IPS-18a (cell line): ENCODE measurements at regions not wholly inside any gene's neighbourhood (a gene's known extent, or its start where the extent isn't known, plus 50 kb on each side); places are given as distances from the start of the nearest gene placed in this dataset.
"Not testable (repeated sequence)": the region's sequence is repeated elsewhere in the genome, so short reads cannot be mapped to it uniquely, and the experiment has no call there.

Experiments
- H3K27ac ChIP-seq: one replicate; pipeline ENCODE4 v1.5.1; 2013; ENCODE audit warnings: low read length
- H3K27me3 ChIP-seq: one replicate; pipeline ENCODE4 v1.6.1; 2013; ENCODE audit warnings: mild to moderate bottlenecking, low read length; ENCODE audit not compliant: control insufficient read depth, insufficient read depth
- H3K36me3 ChIP-seq: one replicate; pipeline ENCODE4 v1.6.1; 2013; ENCODE audit warnings: low read depth, low read length; ENCODE audit not compliant: control insufficient read depth
- H3K4me1 ChIP-seq: one replicate; pipeline ENCODE4 v1.6.1; 2013; ENCODE audit warnings: low read depth, low read length; ENCODE audit not compliant: control insufficient read depth
- H3K4me3 ChIP-seq: one replicate; pipeline ENCODE4 v1.5.1; 2013; ENCODE audit warnings: low read length
- H3K9ac ChIP-seq: one replicate; pipeline ENCODE4 v1.6.1; 2013; ENCODE audit warnings: mild to moderate bottlenecking, low read length, moderate library complexity
- H3K9me3 ChIP-seq: one replicate; pipeline ENCODE4 v1.6.1; 2013; ENCODE audit warnings: low read depth, low read length; ENCODE audit not compliant: control insufficient read depth

- no peaks in the 10 kb centered on the region for H3K36me3 ChIP-seq
- H3K9me3 ChIP-seq, result no peaks in the 10 kb centered on the region
- H3K4me1 ChIP-seq, result no peaks in the 10 kb centered on the region
- no peak overlapping the region for H3K4me3 ChIP-seq
- no peak overlapping the region for H3K27ac ChIP-seq
- no peaks in the 10 kb centered on the region for H3K27me3 ChIP-seq
- no peak overlapping the region for H3K9ac ChIP-seq
These were observed 567.4 kb downstream of the C6orf118 start for GRCh38 chr6:164741938-164742451.

- not testable (repeated sequence) for H3K36me3 ChIP-seq
These were observed 573.3 kb downstream of the C6orf118 start for GRCh38 chr6:164736090-164736489.

DNA sequence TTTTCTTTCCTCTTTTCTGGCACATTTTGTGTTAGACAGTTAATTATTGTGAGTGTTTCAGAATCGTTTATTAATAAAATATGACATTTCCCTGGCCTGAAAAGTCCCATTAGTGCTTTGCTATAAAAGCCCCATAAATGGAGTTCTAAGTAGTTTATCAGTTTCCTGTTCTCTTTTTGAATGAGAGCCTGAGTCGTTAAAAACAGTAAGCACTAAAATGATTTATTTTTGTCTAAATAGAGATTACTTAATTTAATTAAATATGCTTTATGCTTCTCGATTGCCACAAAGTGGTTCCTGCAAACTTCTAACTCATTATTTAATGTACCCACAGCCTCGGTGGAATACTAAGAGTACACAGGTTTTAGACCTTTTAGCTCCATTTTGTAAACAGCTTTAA, 577.9 kb downstream of the C6orf118 start:
- Histone ChIP-seq H3K4me3 (no peak overlapping the region), H3K27me3 (no peaks in the 10 kb centered on the region), H3K9ac (no peak overlapping the region), H3K9me3 (no peaks in the 10 kb centered on the region), H3K27ac (no peak overlapping the region), H3K4me1 (no peaks in the 10 kb centered on the region), H3K36me3 (no peaks in the 10 kb centered on the region)

More at GRCh38 chr6:164736090-164736489, 573.3 kb downstream of the C6orf118 start:
- not testable (repeated sequence) for H3K4me1 ChIP-seq, H3K27ac ChIP-seq, H3K4me3 ChIP-seq, H3K9me3 ChIP-seq, H3K27me3 ChIP-seq, H3K9ac ChIP-seq

GRCh38 chr6:164721460-164721859, 587.9 kb downstream of the C6orf118 start:
- Histone ChIP-seq H3K9ac (no peak overlapping the region), H3K27ac (no peak overlapping the region), H3K36me3 (no peaks in the 10 kb centered on the region), H3K9me3 (peaks cover 3% of the 10 kb centered on the region), H3K27me3 (no peaks in the 10 kb centered on the region), H3K4me3 (no peak overlapping the region), H3K4me1 (no peaks in the 10 kb centered on the region)

GRCh38 chr6:164700497-164700896, 608.9 kb downstream of the C6orf118 start:
- H3K4me3 ChIP-seq, result no peak overlapping the region
- H3K9ac ChIP-seq, result no peak overlapping the region

DNA sequence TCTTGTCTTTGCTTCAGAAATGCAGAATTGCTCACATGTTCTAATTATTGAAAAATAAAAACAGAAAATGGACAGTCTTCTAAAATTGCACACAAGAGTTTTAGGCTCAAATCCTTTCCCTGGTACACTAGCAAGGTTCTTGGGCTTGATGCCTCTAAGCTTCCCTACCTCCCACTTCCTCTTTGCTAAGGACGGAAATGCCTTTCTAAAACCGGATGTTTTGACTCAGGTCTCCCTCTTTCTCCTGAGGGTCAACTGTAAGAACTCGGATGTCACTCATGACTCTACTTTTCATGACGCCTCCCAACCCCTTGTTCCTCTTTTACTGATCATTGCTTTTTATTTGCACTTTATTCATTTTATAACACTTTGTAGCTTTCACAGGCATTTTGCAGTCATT, 613.5 kb downstream of the C6orf118 start:
- no peak overlapping the region for H3K4me3 ChIP-seq
- H3K9ac ChIP-seq, result no peak overlapping the region
- peaks cover 43% of the 10 kb centered on the region for H3K4me1 ChIP-seq
- no peaks in the 10 kb centered on the region for H3K36me3 ChIP-seq
- no peaks in the 10 kb centered on the region for H3K9me3 ChIP-seq
- no peak overlapping the region for H3K27ac ChIP-seq
- H3K27me3 ChIP-seq, result no peaks in the 10 kb centered on the region

More at GRCh38 chr6:164700497-164700896, 608.9 kb downstream of the C6orf118 start:
- no peaks in the 10 kb centered on the region for H3K9me3 ChIP-seq
- no peak overlapping the region for H3K27ac ChIP-seq
- no peaks in the 10 kb centered on the region for H3K36me3 ChIP-seq
- H3K4me1 ChIP-seq, result peaks cover 6% of the 10 kb centered on the region
- H3K27me3 ChIP-seq, result no peaks in the 10 kb centered on the region

GRCh38 chr6:164694386-164694785, 615.0 kb downstream of the C6orf118 start:
- Histone ChIP-seq H3K9ac (no peak overlapping the region), H3K4me3 (no peak overlapping the region), H3K27me3 (no peaks in the 10 kb centered on the region), H3K27ac (no peak overlapping the region), H3K36me3 (no peaks in the 10 kb centered on the region), H3K4me1 (peaks cover 43% of the 10 kb centered on the region), H3K9me3 (no peaks in the 10 kb centered on the region)

DNA sequence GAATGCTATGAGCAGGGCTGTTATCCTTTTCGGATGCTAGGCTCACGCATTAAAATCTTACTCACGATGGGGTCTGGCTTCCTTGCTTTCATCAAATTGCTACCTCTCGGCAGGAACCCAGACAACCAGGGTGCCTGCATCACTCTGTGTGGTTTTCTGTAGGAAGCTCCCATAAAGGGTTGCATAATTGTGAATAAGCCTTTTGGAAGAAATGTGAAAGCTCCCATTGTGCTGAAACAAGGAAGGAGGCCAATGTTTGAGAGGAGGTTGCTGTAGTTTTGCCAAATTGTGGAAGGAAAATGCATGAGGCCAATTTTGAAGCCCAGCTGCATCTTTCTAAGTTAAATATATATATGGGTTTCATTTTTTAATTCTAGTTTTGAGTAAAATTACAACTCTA, 615.5 kb downstream of the C6orf118 start:
- H3K9me3 ChIP-seq, result no peaks in the 10 kb centered on the region
- H3K27me3 ChIP-seq, result no peaks in the 10 kb centered on the region
- H3K27ac ChIP-seq, result no peak overlapping the region
- H3K4me3 ChIP-seq, result no peak overlapping the region
- peaks cover 43% of the 10 kb centered on the region for H3K4me1 ChIP-seq
- no peak overlapping the region for H3K9ac ChIP-seq
- no peaks in the 10 kb centered on the region for H3K36me3 ChIP-seq

DNA sequence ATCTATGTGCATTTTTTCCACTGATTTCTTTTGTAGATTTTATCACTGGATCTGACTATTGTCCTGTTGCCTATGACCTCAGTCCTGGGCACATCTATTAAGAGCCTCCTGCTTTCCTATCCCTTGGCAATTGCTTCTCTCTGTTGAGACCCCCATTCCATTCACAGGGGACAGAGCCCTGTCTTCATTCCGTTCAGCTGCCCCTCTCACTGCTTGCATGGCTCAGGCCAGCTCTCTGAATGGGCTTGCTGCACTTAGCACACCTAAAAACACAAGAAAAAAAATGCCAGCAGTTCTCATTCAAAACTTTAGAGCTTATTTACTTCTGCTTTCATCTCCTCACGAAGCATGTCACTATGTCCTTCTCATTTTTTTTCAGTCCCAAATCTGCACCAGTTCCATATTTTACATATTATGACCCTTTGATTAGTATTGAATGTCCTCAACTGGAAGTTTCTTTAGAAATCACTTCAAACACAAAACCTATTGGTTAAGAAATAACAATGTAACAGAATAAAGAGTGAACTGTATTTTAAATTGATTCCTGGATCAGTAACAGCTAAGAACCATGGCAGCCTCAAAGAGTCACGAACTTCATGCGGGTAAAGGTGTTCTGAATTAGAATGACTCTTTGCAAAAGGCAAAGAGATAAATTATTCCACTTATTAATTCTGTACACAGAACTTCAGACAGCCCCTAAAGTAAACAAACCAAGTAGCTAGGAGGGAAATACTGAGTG, 616.5 kb downstream of the C6orf118 start:
- Histone ChIP-seq H3K27me3 (no peaks in the 10 kb centered on the region), H3K36me3 (no peaks in the 10 kb centered on the region), H3K27ac (no peak overlapping the region), H3K4me3 (no peak overlapping the region), H3K9ac (no peak overlapping the region), H3K9me3 (no peaks in the 10 kb centered on the region), H3K4me1 (peaks cover 43% of the 10 kb centered on the region)

DNA sequence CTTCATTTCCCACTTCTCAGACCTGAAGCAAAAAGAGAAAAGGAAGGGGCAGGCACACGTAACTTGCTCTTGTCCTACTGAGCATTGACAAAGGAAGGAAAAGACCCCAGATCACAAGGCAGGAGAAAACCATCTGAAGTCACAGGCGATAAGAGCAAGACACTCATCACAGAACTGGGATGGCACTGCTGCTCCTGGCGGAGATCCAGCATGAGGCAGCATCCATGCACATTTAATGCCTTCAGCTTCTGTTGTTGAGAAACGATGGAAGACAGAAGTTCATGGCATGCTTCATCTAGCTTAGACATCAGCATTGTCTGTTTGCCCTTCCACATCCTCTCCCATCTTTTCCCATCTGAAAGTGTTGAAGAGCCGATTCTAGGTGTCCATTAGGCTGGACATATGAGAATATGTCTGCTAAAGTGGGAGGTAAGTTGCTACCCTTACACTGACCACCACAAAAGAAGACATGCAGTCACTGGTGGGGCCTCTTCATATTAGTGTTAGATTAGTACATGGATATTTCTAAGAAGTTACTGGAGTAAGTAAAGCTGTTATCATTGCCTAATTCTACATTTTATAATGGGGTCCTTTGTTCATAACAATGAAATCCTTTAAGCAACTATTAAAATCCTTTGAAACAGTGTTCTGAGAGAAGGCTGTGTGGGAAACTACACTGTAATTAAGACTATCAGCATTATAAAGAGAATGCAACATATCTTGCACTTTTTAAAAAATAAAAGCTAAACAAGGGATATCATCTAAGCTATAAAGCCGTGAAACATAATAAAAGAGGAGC, 618.5 kb downstream of the C6orf118 start:
- Histone ChIP-seq H3K9me3 (no peaks in the 10 kb centered on the region), H3K27me3 (no peaks in the 10 kb centered on the region), H3K4me1 (peaks cover 40% of the 10 kb centered on the region), H3K36me3 (no peaks in the 10 kb centered on the region), H3K4me3 (no peak overlapping the region), H3K27ac (no peak overlapping the region), H3K9ac (no peak overlapping the region)

DNA sequence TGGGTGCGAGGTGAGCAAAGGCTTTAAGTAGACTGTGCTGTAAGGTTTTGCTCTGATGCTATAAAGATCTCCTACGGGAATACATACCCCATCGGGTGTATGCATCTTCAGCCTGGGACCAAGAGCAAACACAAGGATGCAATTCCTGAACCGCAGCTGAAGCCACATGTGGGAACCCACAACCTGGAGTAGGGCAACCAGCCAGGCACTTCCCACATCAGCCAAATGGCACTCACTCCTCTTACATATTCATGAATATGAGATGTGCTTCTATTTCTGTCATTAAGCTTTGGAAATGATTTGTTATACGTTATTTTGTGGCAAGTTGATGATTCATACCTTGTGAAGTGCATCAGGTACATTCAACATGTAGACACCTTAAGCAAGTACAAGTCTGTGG, 619.2 kb downstream of the C6orf118 start:
- H3K27ac ChIP-seq, result no peak overlapping the region
- no peak overlapping the region for H3K4me3 ChIP-seq
- no peaks in the 10 kb centered on the region for H3K27me3 ChIP-seq
- H3K9ac ChIP-seq, result no peak overlapping the region
- H3K9me3 ChIP-seq, result no peaks in the 10 kb centered on the region
- H3K4me1 ChIP-seq, result peaks cover 34% of the 10 kb centered on the region
- H3K36me3 ChIP-seq, result no peaks in the 10 kb centered on the region
